Hepatocyte (in vitro differentiated cells): ENCODE measurements at regions not wholly inside any gene's neighbourhood (a gene's known extent, or its start where the extent isn't known, plus 50 kb on each side); places are given as distances from the start of the nearest gene placed in this dataset.

Experiments used
- DNase-seq: peaks from one replicate; pipeline ENCODE4 v3.0.0-alpha.2; 2016; ENCODE audit warnings: low spot score
- H2AFZ ChIP-seq: fragments of 200-600 bp; sonication (generic); 2 replicates; pipeline ENCODE4 v1.6.0; 2016; ENCODE audit warnings: antibody characterized with exemption, mild to moderate bottlenecking
- H3K27ac ChIP-seq: fragments of 200-600 bp; sonication (generic); 2 replicates; pipeline ENCODE4 v1.5.1; 2016; ENCODE audit warnings: mild to moderate bottlenecking
- H3K27me3 ChIP-seq: fragments of 200-600 bp; sonication (generic); 2 replicates; pipeline ENCODE4 v1.6.1; 2016
- H3K36me3 ChIP-seq: fragments of 200-600 bp; sonication (generic); replicated peaks from 2 replicates; pipeline ENCODE4 v1.5.1; 2016; ENCODE audit warnings: low read depth; ENCODE audit not compliant: insufficient read depth
- H3K4me1 ChIP-seq: fragments of 200-600 bp; sonication (generic); 2 replicates; pipeline ENCODE4 v1.5.1; 2016; ENCODE audit warnings: mild to moderate bottlenecking, moderate library complexity; ENCODE audit not compliant: insufficient read depth
- H3K4me2 ChIP-seq: fragments of 200-600 bp; sonication (generic); 2 replicates; pipeline ENCODE4 v1.6.0; 2016
- H3K4me3 ChIP-seq: fragments of 200-600 bp; sonication (generic); 2 replicates; pipeline ENCODE4 v1.5.1; 2016; ENCODE audit warnings: mild to moderate bottlenecking
- H3K79me2 ChIP-seq: fragments of 200-600 bp; sonication (generic); 2 replicates; pipeline ENCODE4 v1.6.0; 2017; ENCODE audit warnings: mild to moderate bottlenecking
- H3K9me2 ChIP-seq: fragments of 200-600 bp; sonication (generic); replicated peaks from 2 replicates; pipeline ENCODE4 v1.6.0; 2017; ENCODE audit warnings: mild to moderate bottlenecking; ENCODE audit not compliant: insufficient read depth
- H3K9me3 ChIP-seq: fragments of 200-600 bp; sonication (generic); 2 replicates; pipeline ENCODE4 v1.5.1; 2016; ENCODE audit warnings: low read depth, mild to moderate bottlenecking
- H4K20me1 ChIP-seq: fragments of 200-600 bp; sonication (generic); 2 replicates; pipeline ENCODE4 v1.6.0; 2016; ENCODE audit warnings: mild to moderate bottlenecking; ENCODE audit not compliant: insufficient read depth, poor library complexity, severe bottlenecking
- CTCF ChIP-seq: fragments of 200-600 bp; sonication (generic); IDR thresholded peaks from 2 replicates; pipeline ENCODE4 v1.5.1; 2016; ENCODE audit warnings: antibody characterized with exemption, mild to moderate bottlenecking; ENCODE audit not compliant: poor library complexity
- EZH2 ChIP-seq: fragments of 200-600 bp; sonication (generic); IDR thresholded peaks from 2 replicates; pipeline ENCODE4 v1.6.1; 2016; ENCODE audit warnings: antibody characterized with exemption, mild to moderate bottlenecking, borderline replicate concordance
- EZH2phosphoT487 ChIP-seq: fragments of 200-600 bp; sonication (generic); IDR thresholded peaks from one replicate; pipeline ENCODE4 v1.6.1; 2018; ENCODE audit warnings: antibody characterized with exemption, mild to moderate bottlenecking, low read depth, moderate library complexity; ENCODE audit not compliant: unreplicated experiment, severe bottlenecking
- whole genome bisulfite sequencing: methylation state at CpG from one replicate; pipeline ENCODE4 v1.1.6; 2016; ENCODE audit warnings: low lambda C conversion rate; ENCODE audit errors: missing lambda C conversion rate; 5-methylcytosine and 5-hydroxymethylcytosine counted together

- WGBS = 61% methylated on average over 7 of the region's 7 CpGs
- DNase-seq = no peak
- TF ChIP-seq CTCF (no peak), EZH2 (peak; percentile 36)
Observed at GRCh38 chr7:155368894-155369600, 71.4 kb downstream of the INSIG1 start.

GRCh38 chr7:155369766-155370165, 72.1 kb downstream of the INSIG1 start:
- H3K4me1 ChIP-seq = peaks cover 21% of the 10 kb centered on the region
- no peak overlapping the region for H3K27ac ChIP-seq
- peaks cover 69% of the 10 kb centered on the region for H3K27me3 ChIP-seq
- no peaks in the 10 kb centered on the region for H3K9me2 ChIP-seq
- no peak overlapping the region for H3K4me2 ChIP-seq
- 55% methylated on average over 15 of the region's 15 CpGs for WGBS
- no peak overlapping the region for H3K4me3 ChIP-seq
- H2AFZ ChIP-seq = no peak overlapping the region
- TF ChIP-seq EZH2phosphoT487 (no peak), EZH2 (no peak), CTCF (no peak)
- no peak for DNase-seq
- no peaks in the 10 kb centered on the region for H3K36me3 ChIP-seq
- H3K79me2 ChIP-seq = no peaks in the 10 kb centered on the region
- H4K20me1 ChIP-seq = no peaks in the 10 kb centered on the region
- H3K9me3 ChIP-seq = no peaks in the 10 kb centered on the region

More at GRCh38 chr7:155368894-155369600, 71.4 kb downstream of the INSIG1 start:
- peaks cover 14% of the 10 kb centered on the region for H3K4me1 ChIP-seq
- no peaks in the 10 kb centered on the region for H3K9me3 ChIP-seq
- H3K27me3 ChIP-seq = peaks cover 66% of the 10 kb centered on the region
- no peaks in the 10 kb centered on the region for H4K20me1 ChIP-seq
- no peak overlapping the region for H3K4me3 ChIP-seq
- H3K36me3 ChIP-seq = no peaks in the 10 kb centered on the region
- H3K79me2 ChIP-seq = no peaks in the 10 kb centered on the region
- no peak overlapping the region for H2AFZ ChIP-seq
- no peaks in the 10 kb centered on the region for H3K9me2 ChIP-seq
- H3K27ac ChIP-seq = no peak overlapping the region
- H3K4me2 ChIP-seq = no peak overlapping the region

GRCh38 chr7:155371331-155371883, 73.7 kb downstream of the INSIG1 start:
- Histone ChIP-seq H3K4me1 (peaks cover 24% of the 10 kb centered on the region), H3K9me3 (no peaks in the 10 kb centered on the region), H2AFZ (no peak overlapping the region), H3K9me2 (no peaks in the 10 kb centered on the region), H4K20me1 (no peaks in the 10 kb centered on the region), H3K79me2 (no peaks in the 10 kb centered on the region), H3K27me3 (peaks cover 75% of the 10 kb centered on the region), H3K4me3 (no peak overlapping the region), H3K4me2 (no peak overlapping the region), H3K27ac (no peak overlapping the region), H3K36me3 (no peaks in the 10 kb centered on the region)
- DNase-seq = no peak
- WGBS = 18% methylated on average over 21 of the region's 21 CpGs
- TF ChIP-seq EZH2 (peak; percentile 3), EZH2phosphoT487 (no peak)
